Inflammatory macrophage (primary cell): ENCODE measurements at regions not wholly inside any gene's neighbourhood (a gene's known extent, or its start where the extent isn't known, plus 50 kb on each side); places are given as distances from the start of the nearest gene placed in this dataset.
"Not testable (repeated sequence)": the region's sequence is repeated elsewhere in the genome, so short reads cannot be mapped to it uniquely, and the experiment has no call there.

ENCODE experiments used
- DNase-seq, 2 donors: peaks; one replicate each; pipeline ENCODE4 v3.0.0-alpha.2; 2020 to 2022

GRCh38 chr13:91216928-91217700 lies 130.4 kb upstream of the MIR17HG start:
- DNase-seq = no peak

GRCh38 chr13:91219201-91219600 lies 128.3 kb upstream of the MIR17HG start:
- DNase-seq = no peak

- no peak for DNase-seq
These were observed 126.6 kb upstream of the MIR17HG start for GRCh38 chr13:91220872-91221271.

DNA sequence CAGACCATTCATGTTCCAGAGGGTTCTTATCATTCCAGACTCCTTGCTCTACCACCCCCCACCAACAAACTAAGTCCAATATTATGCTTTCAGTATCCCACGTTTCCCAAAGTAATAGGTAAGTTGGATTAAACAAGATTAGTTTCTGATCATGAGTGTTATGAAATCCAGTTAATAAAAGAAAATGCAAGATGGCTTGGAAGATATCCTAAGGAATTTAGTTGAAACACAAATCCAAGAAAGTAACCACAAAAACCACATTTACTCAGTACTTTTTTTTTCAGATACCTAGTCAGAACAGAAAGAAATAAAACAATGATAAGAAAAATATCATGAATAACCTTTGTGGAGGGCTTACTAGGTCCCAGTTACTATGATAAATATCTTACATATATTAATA lies 119.4 kb upstream of the MIR17HG start:
- no peak for DNase-seq

DNA sequence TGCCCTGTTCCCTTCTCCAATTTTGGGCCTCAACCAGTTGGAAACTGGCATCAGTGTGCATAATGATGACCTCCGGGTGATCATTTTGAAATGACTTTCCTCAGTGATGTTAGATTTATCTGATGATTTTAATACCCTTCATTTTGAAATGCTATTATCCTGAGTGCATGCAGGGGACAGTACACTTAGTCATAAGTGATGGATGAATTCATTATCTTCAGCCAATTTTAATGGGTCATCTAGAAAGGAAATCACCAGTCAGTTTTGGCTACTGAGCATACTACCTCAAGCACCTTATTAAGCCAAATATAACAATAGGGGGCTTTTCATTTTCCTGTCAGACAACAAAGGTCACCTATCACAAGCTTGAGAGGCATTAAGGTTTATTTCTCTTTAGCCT lies 118.5 kb upstream of the MIR17HG start:
- no peak for DNase-seq

DNA sequence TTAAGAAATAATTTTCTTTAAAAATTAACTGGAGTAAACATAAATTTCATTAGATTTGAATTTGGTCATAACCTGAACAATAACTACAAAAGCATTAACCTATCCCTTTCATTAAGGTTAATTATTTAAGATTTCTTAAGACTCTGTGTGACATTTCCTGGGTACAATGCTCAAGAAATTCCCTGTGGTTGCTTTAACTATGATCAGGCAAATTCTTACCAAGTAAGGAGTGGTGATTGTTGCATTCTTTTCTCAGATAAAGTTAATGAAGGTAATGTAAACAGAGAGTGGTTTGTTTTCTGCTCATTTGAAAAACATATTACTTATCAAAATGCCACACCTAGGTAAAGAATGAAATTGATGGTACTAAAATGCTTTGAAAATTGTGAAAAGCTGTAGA lies 114.8 kb upstream of the MIR17HG start:
- DNase-seq = no peak

DNA sequence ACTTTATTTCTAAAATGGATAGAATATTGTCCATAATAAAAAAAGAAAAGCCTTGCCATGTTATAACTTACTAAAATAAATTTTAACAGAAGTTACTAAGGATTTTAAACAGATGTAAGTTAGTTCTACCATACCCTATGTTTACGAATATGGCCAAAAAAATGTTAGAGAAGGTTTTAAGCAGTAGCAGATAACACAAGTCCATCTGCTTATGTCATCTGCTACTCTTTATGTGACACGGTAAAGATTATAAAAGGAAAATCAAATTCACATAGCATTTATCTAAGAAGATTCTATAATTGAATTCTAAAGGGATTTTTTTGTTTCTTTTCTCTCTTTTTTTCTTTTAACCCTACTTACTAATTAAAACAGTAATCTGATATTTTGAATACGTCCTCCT lies 114.2 kb upstream of the MIR17HG start:
- no peak for DNase-seq

DNA sequence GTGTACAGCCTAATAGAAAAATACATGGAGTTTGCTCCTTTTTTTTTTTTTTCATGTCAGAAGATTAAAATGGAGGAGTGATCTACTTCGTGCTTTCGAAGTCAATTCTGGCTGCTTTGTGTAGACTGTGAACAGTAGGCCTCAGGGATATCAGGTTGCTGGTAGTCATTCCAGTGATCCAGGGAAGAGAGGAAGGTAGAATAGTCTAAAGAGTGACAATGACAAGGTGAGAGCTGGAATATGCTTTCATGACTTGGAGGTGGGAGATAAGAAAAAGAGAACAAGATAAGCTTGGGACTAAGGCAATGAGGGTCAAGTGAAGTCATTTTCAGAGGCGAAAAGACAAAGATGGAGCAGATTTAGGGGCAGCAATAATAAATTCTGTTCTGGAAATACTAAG lies 111.3 kb upstream of the MIR17HG start:
- DNase-seq = no peak

- no peak for DNase-seq
These were observed 110.6 kb upstream of the MIR17HG start for GRCh38 chr13:91236921-91237320.

DNA sequence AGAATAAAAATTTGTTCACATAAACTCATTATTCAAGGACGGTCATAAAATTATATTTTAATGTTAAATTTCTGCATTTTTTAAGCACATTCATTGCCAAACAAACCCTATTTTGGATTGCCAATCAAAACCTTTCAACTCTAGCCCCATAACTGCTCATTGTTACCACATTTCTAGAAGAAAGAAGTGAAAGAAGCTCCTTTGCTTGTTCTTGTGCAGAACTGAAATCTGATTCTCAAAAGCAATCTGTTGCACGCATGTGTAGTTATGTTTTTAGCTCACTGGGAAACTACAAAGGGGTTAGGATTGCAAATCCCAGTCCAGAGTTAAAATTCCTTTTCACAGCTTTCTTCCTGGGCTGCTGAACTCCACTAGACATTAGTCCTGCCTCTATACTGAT lies 109.5 kb upstream of the MIR17HG start:
- DNase-seq = no peak

- no peak for DNase-seq
These were observed 107.1 kb upstream of the MIR17HG start for GRCh38 chr13:91240341-91240740.

- no peak for DNase-seq
These were observed 106.1 kb upstream of the MIR17HG start for GRCh38 chr13:91241221-91241933.

DNA sequence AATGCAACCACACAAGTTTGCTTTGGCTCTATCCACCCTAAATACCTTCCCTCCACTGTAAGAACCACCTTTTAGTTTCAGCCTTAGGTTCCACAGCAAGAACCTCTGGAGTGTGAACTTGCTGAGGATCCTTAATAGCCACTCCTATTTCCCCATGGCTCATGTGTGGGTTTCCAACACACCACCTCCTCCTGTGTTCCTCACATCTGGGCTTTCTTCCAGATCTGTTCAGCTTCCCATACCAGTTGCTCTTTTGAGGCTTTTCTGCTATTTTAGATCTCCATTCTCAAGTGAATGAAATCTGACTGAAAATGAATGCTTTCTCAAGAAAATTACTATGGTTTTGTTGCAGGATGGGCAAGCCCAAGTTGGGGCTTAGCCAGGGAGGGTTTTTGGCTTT lies 104.8 kb upstream of the MIR17HG start:
- peak in 1 of 2 donors; percentile 16 for DNase-seq

DNA sequence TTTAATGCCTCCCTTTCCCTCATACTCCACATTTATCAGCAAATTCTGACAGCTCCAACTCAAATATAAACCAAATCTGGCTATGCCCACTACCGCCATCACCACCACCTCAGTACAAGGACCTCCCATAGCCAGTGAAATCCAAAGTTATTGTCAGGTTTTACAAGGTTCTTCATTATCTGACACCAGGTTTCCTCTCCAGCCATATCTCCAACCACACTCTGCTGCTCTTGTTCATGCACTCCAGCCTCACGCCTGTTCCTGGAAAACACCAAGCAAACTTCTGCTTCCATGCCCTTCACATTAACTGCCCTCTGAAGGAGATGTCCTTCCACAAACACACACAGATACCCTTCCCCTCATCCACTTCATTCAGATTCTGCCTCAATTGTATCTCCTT lies 102.2 kb upstream of the MIR17HG start:
- no peak for DNase-seq

GRCh38 chr13:91247768-91248167 lies 99.7 kb upstream of the MIR17HG start:
- peak in 1 of 2 donors; percentile 10 for DNase-seq

DNA sequence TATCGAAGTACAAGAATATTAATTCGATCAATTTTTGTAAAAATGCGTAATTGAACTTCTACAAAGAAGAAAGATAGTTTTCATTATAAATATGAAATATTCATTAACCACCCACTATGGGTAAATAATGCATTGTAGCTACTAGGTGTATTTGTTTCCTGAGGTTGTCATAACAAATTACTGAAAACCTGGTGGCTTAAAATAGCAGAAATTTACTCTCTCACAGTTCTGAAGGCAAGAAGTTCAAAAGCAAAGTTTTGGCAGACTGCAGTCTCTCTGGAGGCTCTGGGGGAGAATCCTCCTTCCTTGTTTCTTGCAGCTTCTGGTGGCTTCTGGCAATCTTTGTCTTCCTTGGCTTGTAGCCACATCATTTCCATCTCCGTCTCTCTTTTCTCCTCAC lies 99.2 kb upstream of the MIR17HG start:
- no peak for DNase-seq

GRCh38 chr13:91249370-91249769 lies 98.1 kb upstream of the MIR17HG start:
- DNase-seq = no peak

DNA sequence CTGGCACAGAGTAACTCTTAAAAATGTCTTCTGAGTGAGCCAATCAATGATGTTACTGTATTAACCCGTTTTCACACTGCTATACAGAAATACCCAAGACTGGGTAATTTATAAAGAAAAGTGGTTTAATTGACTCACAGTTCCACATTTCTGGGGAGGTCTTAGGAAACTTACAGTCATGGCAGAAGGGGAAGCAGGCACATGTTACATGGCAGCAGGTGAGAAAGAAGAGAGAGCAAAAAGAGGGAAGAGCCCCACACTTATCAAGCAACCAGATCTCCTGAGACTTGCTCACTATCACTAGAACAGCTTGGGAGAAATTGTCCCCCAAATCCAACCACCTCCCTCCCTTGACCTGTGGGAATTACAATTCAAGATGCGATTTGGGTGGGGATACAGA lies 97.6 kb upstream of the MIR17HG start:
- no peak for DNase-seq

GRCh38 chr13:91251573-91251972 lies 95.9 kb upstream of the MIR17HG start:
- DNase-seq = not testable (repeated sequence)

DNA sequence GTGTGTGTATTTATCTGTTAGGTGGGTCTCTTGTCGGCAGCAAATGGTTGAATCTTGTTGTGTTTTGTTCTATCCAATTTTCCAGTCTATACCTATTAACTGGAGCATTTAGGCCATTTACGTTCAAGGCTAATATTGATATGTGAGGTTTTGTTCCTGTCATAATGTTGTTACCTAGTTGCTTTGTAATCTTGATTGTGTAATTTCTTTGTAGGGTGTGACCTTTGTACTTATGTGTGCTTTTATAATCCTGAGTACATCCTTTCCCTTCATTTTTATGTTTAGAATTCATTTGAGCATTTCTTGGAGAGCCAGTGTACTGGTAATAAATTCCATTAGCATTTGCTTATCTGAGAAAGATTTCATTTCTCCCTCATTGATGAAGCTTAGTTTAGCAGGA lies 83.0 kb upstream of the MIR17HG start:
- DNase-seq = no peak

GRCh38 chr13:91269237-91269636 lies 78.2 kb upstream of the MIR17HG start:
- no peak for DNase-seq

- DNase-seq = no peak
These were observed 77.5 kb upstream of the MIR17HG start for GRCh38 chr13:91270031-91270430.

GRCh38 chr13:91272235-91272777 lies 75.2 kb upstream of the MIR17HG start:
- no peak for DNase-seq

- DNase-seq = no peak
These were observed 73.8 kb upstream of the MIR17HG start for GRCh38 chr13:91273675-91274074.
